ENCODE measurements at regions not wholly inside any gene's neighbourhood (a gene's known extent, or its start where the extent isn't known, plus 50 kb on each side); places are given as distances from the start of the nearest gene placed in this dataset.
"Not testable (repeated sequence)": the region's sequence is repeated elsewhere in the genome, so short reads cannot be mapped to it uniquely, and the experiment has no call there.

GRCh38 chr2:67896076-67896475 is 166.7 kb downstream of the C1D start:
- H3K4me1 Mint-ChIP-seq, result no peaks in the 10 kb centered on the region
- no peaks in the 10 kb centered on the region for H3K36me3 Mint-ChIP-seq (ENCODE audit: low read depth)
- H3K27ac Mint-ChIP-seq, result no peak overlapping the region
- H3K9me3 Mint-ChIP-seq, result no peaks in the 10 kb centered on the region
- H3K27me3 Mint-ChIP-seq, result peaks cover 7% of the 10 kb centered on the region
- DNase-seq (no peak), ATAC-seq (no peak)
- H3K4me3 Mint-ChIP-seq, result no peak overlapping the region

- ATAC-seq, result no peak
- no peaks in the 10 kb centered on the region for H3K36me3 Mint-ChIP-seq (ENCODE audit: low read depth)
Observed at GRCh38 chr2:67896476-67896875, 166.3 kb downstream of the C1D start.

GRCh38 chr2:67898595-67898994 is 164.2 kb downstream of the C1D start:
- ATAC-seq, result no peak
- no peak for DNase-seq
- H3K4me1 Mint-ChIP-seq, result no peaks in the 10 kb centered on the region
- no peak overlapping the region for H3K4me3 Mint-ChIP-seq
- no peaks in the 10 kb centered on the region for H3K9me3 Mint-ChIP-seq
- no peak overlapping the region for H3K27ac Mint-ChIP-seq
- H3K27me3 Mint-ChIP-seq, result peaks cover 7% of the 10 kb centered on the region
- H3K36me3 Mint-ChIP-seq (ENCODE audit: low read depth), result no peaks in the 10 kb centered on the region

More at GRCh38 chr2:67896476-67896875, 166.3 kb downstream of the C1D start:
- no peaks in the 10 kb centered on the region for H3K4me1 Mint-ChIP-seq
- no peak overlapping the region for H3K27ac Mint-ChIP-seq
- H3K4me3 Mint-ChIP-seq, result no peak overlapping the region
- no peak for DNase-seq
- H3K9me3 Mint-ChIP-seq, result no peaks in the 10 kb centered on the region
- H3K27me3 Mint-ChIP-seq, result peaks cover 7% of the 10 kb centered on the region

DNA sequence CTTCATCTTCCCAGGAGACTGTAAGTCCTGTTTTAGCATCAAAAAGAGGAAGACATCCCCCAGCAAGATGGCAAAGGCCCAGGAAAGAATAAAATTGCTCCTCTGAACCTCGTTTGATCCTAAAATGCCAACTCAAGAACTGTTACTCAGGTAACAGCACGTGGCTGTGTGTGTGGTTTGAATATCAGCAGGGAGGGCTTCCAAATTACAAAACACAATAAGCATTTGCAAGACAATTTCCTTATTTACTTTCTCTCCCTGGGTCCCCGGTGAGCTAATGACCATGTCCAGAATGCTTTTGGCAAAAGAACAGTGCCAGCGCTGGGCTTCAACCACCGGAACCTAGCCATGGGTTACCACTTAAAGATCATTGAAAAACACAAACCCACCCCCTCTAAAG is 163.6 kb downstream of the C1D start:
- H3K4me1 Mint-ChIP-seq, result no peaks in the 10 kb centered on the region
- H3K4me3 Mint-ChIP-seq, result no peak overlapping the region
- H3K9me3 Mint-ChIP-seq, result no peaks in the 10 kb centered on the region
- DNase-seq (no peak), ATAC-seq (no peak)
- peaks cover 7% of the 10 kb centered on the region for H3K27me3 Mint-ChIP-seq
- no peaks in the 10 kb centered on the region for H3K36me3 Mint-ChIP-seq (ENCODE audit: low read depth)
- no peak overlapping the region for H3K27ac Mint-ChIP-seq

GRCh38 chr2:67900826-67901225 is 162.0 kb downstream of the C1D start:
- Mint-ChIP-seq H3K27ac (no peak overlapping the region), H3K4me3 (no peak overlapping the region), H3K36me3 (ENCODE audit: low read depth) (no peaks in the 10 kb centered on the region), H3K27me3 (peaks cover 2% of the 10 kb centered on the region), H3K9me3 (no peaks in the 10 kb centered on the region), H3K4me1 (no peaks in the 10 kb centered on the region)
- DNase-seq (no peak), ATAC-seq (no peak)

DNA sequence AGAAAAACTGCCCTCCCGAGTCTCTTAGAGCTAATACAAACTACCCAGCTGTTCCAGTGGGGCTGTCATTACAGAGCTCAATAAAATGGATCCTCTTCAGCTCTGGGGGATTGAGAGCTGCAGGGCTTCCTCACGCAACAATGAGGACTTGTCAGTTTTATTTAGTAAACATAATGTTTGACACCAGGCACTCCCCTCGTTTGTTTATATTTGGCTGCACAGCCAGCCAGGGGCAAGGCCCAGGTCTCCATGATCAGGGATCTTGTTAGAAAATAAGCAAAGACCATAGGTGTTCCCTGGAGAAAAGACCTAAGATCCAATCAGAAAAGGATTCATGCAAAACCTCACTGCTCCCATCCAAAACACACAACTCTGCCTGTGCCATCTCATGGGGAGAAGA is 158.2 kb downstream of the C1D start:
- Mint-ChIP-seq H3K27ac (no peak overlapping the region), H3K27me3 (no peaks in the 10 kb centered on the region), H3K4me1 (no peaks in the 10 kb centered on the region), H3K9me3 (peaks cover 4% of the 10 kb centered on the region), H3K36me3 (ENCODE audit: low read depth) (no peaks in the 10 kb centered on the region), H3K4me3 (no peak overlapping the region)
- no peak for ATAC-seq
- no peak for DNase-seq

- ATAC-seq, result no peak
- Mint-ChIP-seq H3K9me3 (peaks cover 4% of the 10 kb centered on the region), H3K4me1 (no peaks in the 10 kb centered on the region), H3K27ac (no peak overlapping the region), H3K27me3 (no peaks in the 10 kb centered on the region), H3K4me3 (no peak overlapping the region), H3K36me3 (ENCODE audit: low read depth) (no peaks in the 10 kb centered on the region)
- DNase-seq, result no peak
Observed at GRCh38 chr2:67904966-67905365, 157.8 kb downstream of the C1D start.

- not testable (repeated sequence) for ATAC-seq; H3K27me3 Mint-ChIP-seq; DNase-seq; H3K27ac Mint-ChIP-seq; H3K4me3 Mint-ChIP-seq; H3K4me1 Mint-ChIP-seq; H3K36me3 Mint-ChIP-seq (ENCODE audit: low read depth); H3K9me3 Mint-ChIP-seq
Observed at GRCh38 chr2:67906547-67906946, 156.3 kb downstream of the C1D start.

GRCh38 chr2:67917332-67918054 is 145.3 kb downstream of the C1D start:
- Mint-ChIP-seq H3K27ac (no peak overlapping the region), H3K9me3 (no peaks in the 10 kb centered on the region), H3K4me1 (no peaks in the 10 kb centered on the region), H3K27me3 (peaks cover 7% of the 10 kb centered on the region), H3K36me3 (ENCODE audit: low read depth) (no peaks in the 10 kb centered on the region), H3K4me3 (no peak overlapping the region)
- DNase-seq (no peak), ATAC-seq (no peak)

DNA sequence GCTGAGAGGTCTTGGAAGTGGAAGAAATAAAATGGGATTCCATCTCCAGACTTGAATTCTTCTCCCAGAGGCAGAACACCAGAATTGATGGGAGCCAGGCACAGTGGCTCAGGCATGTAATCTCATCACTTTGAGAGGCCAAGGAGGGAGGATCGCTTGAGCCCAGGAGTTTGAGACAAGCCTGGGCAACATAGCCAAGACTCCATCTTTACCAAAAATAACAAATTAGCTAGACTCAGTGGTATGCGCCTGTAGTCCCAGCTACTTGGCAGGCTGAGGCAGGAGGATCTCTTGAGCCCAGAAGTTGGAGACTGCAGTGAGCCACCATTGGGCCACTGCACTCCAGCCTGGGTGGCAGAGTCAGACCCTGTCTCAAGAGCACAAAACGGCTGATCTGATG is 144.3 kb downstream of the C1D start:
- no peak for ATAC-seq
- no peak overlapping the region for H3K4me3 Mint-ChIP-seq

GRCh38 chr2:67919490-67919889 is 143.3 kb downstream of the C1D start:
- Mint-ChIP-seq H3K9me3 (no peaks in the 10 kb centered on the region), H3K27me3 (peaks cover 5% of the 10 kb centered on the region)
- no peak for DNase-seq

More for the DNA sequence above, 144.3 kb downstream of the C1D start:
- no peak for DNase-seq
- Mint-ChIP-seq H3K36me3 (ENCODE audit: low read depth) (no peaks in the 10 kb centered on the region), H3K4me1 (no peaks in the 10 kb centered on the region), H3K27ac (no peak overlapping the region), H3K9me3 (no peaks in the 10 kb centered on the region), H3K27me3 (peaks cover 5% of the 10 kb centered on the region)

GRCh38 chr2:67922080-67922785 is 140.6 kb downstream of the C1D start:
- no peaks in the 10 kb centered on the region for H3K9me3 Mint-ChIP-seq
- no peak overlapping the region for H3K4me3 Mint-ChIP-seq
- H3K27ac Mint-ChIP-seq, result no peak overlapping the region
- H3K36me3 Mint-ChIP-seq (ENCODE audit: low read depth), result no peaks in the 10 kb centered on the region
- H3K4me1 Mint-ChIP-seq, result no peaks in the 10 kb centered on the region
- peaks cover 4% of the 10 kb centered on the region for H3K27me3 Mint-ChIP-seq
- DNase-seq (no peak), ATAC-seq (no peak)

More at GRCh38 chr2:67919490-67919889, 143.3 kb downstream of the C1D start:
- ATAC-seq, result no peak
- no peak overlapping the region for H3K27ac Mint-ChIP-seq
- H3K4me1 Mint-ChIP-seq, result no peaks in the 10 kb centered on the region
- no peak overlapping the region for H3K4me3 Mint-ChIP-seq
- no peaks in the 10 kb centered on the region for H3K36me3 Mint-ChIP-seq (ENCODE audit: low read depth)

- Mint-ChIP-seq H3K4me1 (no peaks in the 10 kb centered on the region), H3K9me3 (no peaks in the 10 kb centered on the region), H3K4me3 (no peak overlapping the region), H3K36me3 (ENCODE audit: low read depth) (no peaks in the 10 kb centered on the region), H3K27ac (no peak overlapping the region), H3K27me3 (peaks cover 4% of the 10 kb centered on the region)
- no peak for ATAC-seq
- no peak for DNase-seq
Observed at GRCh38 chr2:67923696-67924095, 139.1 kb downstream of the C1D start.

DNA sequence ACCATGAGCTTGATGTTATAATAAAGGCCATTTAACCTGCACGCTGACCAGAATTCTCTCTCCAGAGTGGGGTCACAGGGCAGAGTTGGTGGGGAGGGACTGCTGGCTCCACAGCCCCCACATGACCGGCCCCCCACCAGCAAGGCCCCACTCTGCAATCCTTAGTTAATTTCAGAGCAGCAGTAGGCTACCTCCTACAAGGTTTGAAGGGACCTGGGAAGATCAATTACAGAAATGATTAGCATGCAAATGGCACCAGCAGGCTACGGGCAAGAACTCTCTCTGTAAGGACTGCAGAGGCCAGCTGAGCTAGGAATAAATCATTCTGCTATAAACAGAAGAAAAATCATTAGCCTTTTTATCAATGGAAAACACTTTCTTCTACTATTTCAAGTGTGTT is 135.3 kb downstream of the C1D start:
- ATAC-seq, result no peak

GRCh38 chr2:67930156-67930555 is 132.6 kb downstream of the C1D start:
- Mint-ChIP-seq H3K9me3 (no peaks in the 10 kb centered on the region), H3K27ac (no peak overlapping the region), H3K27me3 (peaks cover 4% of the 10 kb centered on the region), H3K4me1 (no peaks in the 10 kb centered on the region), H3K36me3 (ENCODE audit: low read depth) (no peaks in the 10 kb centered on the region), H3K4me3 (no peak overlapping the region)
- ATAC-seq (no peak), DNase-seq (no peak)

More for the DNA sequence above, 135.3 kb downstream of the C1D start:
- H3K9me3 Mint-ChIP-seq, result no peaks in the 10 kb centered on the region
- H3K4me3 Mint-ChIP-seq, result no peak overlapping the region
- no peak overlapping the region for H3K27ac Mint-ChIP-seq
- no peaks in the 10 kb centered on the region for H3K4me1 Mint-ChIP-seq
- no peaks in the 10 kb centered on the region for H3K36me3 Mint-ChIP-seq (ENCODE audit: low read depth)
- DNase-seq, result no peak
- peaks cover 3% of the 10 kb centered on the region for H3K27me3 Mint-ChIP-seq

Measured in activated naive CD8-positive, alpha-beta T cell treated with anti-CD3 and anti-CD28 coated beads, Interleukin-2, amount 50 U/mL, for 24 hours (primary cell).